ENCODE measurements at regions not wholly inside any gene's neighbourhood (a gene's known extent, or its start where the extent isn't known, plus 50 kb on each side); places are given as distances from the start of the nearest gene placed in this dataset.

- in situ Hi-C loops (cut with HindIII; ENCODE audit: low pct_ligation_motif_present, low pct_unique_long_range_greater_than_20kb, low sequenced_read_pairs): no loop called here
- DNase-seq: no peak
These were observed 1121.2 kb downstream of the SI start for GRCh38 chr3:163957072-163957471.

- DNase-seq: no peak
- in situ Hi-C loops (cut with HindIII; ENCODE audit: low pct_ligation_motif_present, low pct_unique_long_range_greater_than_20kb, low sequenced_read_pairs): no loop called here
These were observed 1124.8 kb downstream of the SI start for GRCh38 chr3:163953526-163953925.

GRCh38 chr3:163952499-163952898, 1125.8 kb downstream of the SI start:
- in situ Hi-C loops (cut with HindIII; ENCODE audit: low pct_ligation_motif_present, low pct_unique_long_range_greater_than_20kb, low sequenced_read_pairs): no loop called here
- no peak for DNase-seq

GRCh38 chr3:163951397-163951987, 1126.8 kb downstream of the SI start:
- in situ Hi-C loops (cut with HindIII; ENCODE audit: low pct_ligation_motif_present, low pct_unique_long_range_greater_than_20kb, low sequenced_read_pairs): no loop called here
- DNase-seq: peak; percentile 28

GRCh38 chr3:163946785-163947184, 1131.5 kb downstream of the SI start:
- in situ Hi-C loops (cut with HindIII; ENCODE audit: low pct_ligation_motif_present, low pct_unique_long_range_greater_than_20kb, low sequenced_read_pairs): no loop called here
- no peak for DNase-seq

- in situ Hi-C loops (cut with HindIII; ENCODE audit: low pct_ligation_motif_present, low pct_unique_long_range_greater_than_20kb, low sequenced_read_pairs): no loop called here
- no peak for DNase-seq
These were observed 1134.6 kb downstream of the SI start for GRCh38 chr3:163943664-163944063.

GRCh38 chr3:163939926-163940325, 1138.4 kb downstream of the SI start:
- no peak for DNase-seq
- in situ Hi-C loops (cut with HindIII; ENCODE audit: low pct_ligation_motif_present, low pct_unique_long_range_greater_than_20kb, low sequenced_read_pairs): no loop called here

- in situ Hi-C loops (cut with HindIII; ENCODE audit: low pct_ligation_motif_present, low pct_unique_long_range_greater_than_20kb, low sequenced_read_pairs): no loop called here
- DNase-seq: no peak
These were observed 1141.8 kb downstream of the SI start for GRCh38 chr3:163936543-163936942.

GRCh38 chr3:163935411-163935810, 1142.9 kb downstream of the SI start:
- in situ Hi-C loops (cut with HindIII; ENCODE audit: low pct_ligation_motif_present, low pct_unique_long_range_greater_than_20kb, low sequenced_read_pairs): no loop called here
- DNase-seq: no peak

- in situ Hi-C loops (cut with HindIII; ENCODE audit: low pct_ligation_motif_present, low pct_unique_long_range_greater_than_20kb, low sequenced_read_pairs): no loop called here
These were observed 1149.1 kb downstream of the SI start for GRCh38 chr3:163929069-163929652.

GRCh38 chr3:163927521-163927920, 1150.8 kb downstream of the SI start:
- in situ Hi-C loops (cut with HindIII; ENCODE audit: low pct_ligation_motif_present, low pct_unique_long_range_greater_than_20kb, low sequenced_read_pairs): no loop called here
- DNase-seq: no peak

More at GRCh38 chr3:163929069-163929652, 1149.1 kb downstream of the SI start:
- DNase-seq: no peak

- in situ Hi-C loops (cut with HindIII; ENCODE audit: low pct_ligation_motif_present, low pct_unique_long_range_greater_than_20kb, low sequenced_read_pairs): no loop called here
- no peak for DNase-seq
These were observed 1153.7 kb downstream of the SI start for GRCh38 chr3:163924600-163924999.

GRCh38 chr3:163919154-163919553, 1159.1 kb downstream of the SI start:
- in situ Hi-C loops (cut with HindIII; ENCODE audit: low pct_ligation_motif_present, low pct_unique_long_range_greater_than_20kb, low sequenced_read_pairs): no loop called here
- DNase-seq: no peak

- in situ Hi-C loops (cut with HindIII; ENCODE audit: low pct_ligation_motif_present, low pct_unique_long_range_greater_than_20kb, low sequenced_read_pairs): no loop called here
- peak; percentile 30 for DNase-seq
These were observed 1161.4 kb downstream of the SI start for GRCh38 chr3:163916596-163917560.

- no peak for DNase-seq
- in situ Hi-C loops (cut with HindIII; ENCODE audit: low pct_ligation_motif_present, low pct_unique_long_range_greater_than_20kb, low sequenced_read_pairs): no loop called here
These were observed 1163.0 kb downstream of the SI start for GRCh38 chr3:163915280-163915679.

- no peak for DNase-seq
- in situ Hi-C loops (cut with HindIII; ENCODE audit: low pct_ligation_motif_present, low pct_unique_long_range_greater_than_20kb, low sequenced_read_pairs): no loop called here
These were observed 1163.7 kb downstream of the SI start for GRCh38 chr3:163914567-163914966.

GRCh38 chr3:163891771-163892170, 1186.5 kb downstream of the SI start:
- in situ Hi-C loops (cut with HindIII; ENCODE audit: low pct_ligation_motif_present, low pct_unique_long_range_greater_than_20kb, low sequenced_read_pairs): no loop called here
- DNase-seq: no peak

GRCh38 chr3:163890661-163891060, 1187.6 kb downstream of the SI start:
- in situ Hi-C loops (cut with HindIII; ENCODE audit: low pct_ligation_motif_present, low pct_unique_long_range_greater_than_20kb, low sequenced_read_pairs): no loop called here
- no peak for DNase-seq

GRCh38 chr3:163879172-163879571, 1199.1 kb downstream of the SI start:
- in situ Hi-C loops (cut with HindIII; ENCODE audit: low pct_ligation_motif_present, low pct_unique_long_range_greater_than_20kb, low sequenced_read_pairs): no loop called here
- DNase-seq: no peak

GRCh38 chr3:163878396-163878795, 1199.9 kb downstream of the SI start:
- in situ Hi-C loops (cut with HindIII; ENCODE audit: low pct_ligation_motif_present, low pct_unique_long_range_greater_than_20kb, low sequenced_read_pairs): no loop called here
- DNase-seq: no peak
